Lower lobe of right lung (tissue), 2 donors: ENCODE measurements at regions not wholly inside any gene's neighbourhood (a gene's known extent, or its start where the extent isn't known, plus 50 kb on each side); places are given as distances from the start of the nearest gene placed in this dataset.

ENCODE experiments used
- ATAC-seq, 2 donors: fragments of 200-7000 bp; cut with Tn5 transposase; one replicate each; pipeline ENCODE4 v1.9.1; 2020 to 2022; ENCODE audit warnings: mild to moderate bottlenecking in 2 of 2, moderate library complexity in 2 of 2
- DNase-seq: peaks from one replicate; pipeline ENCODE4 v3.0.0-alpha.2; 2020
- H3K27ac ChIP-seq: fragments of 200-600 bp; one replicate; pipeline ENCODE4 v1.8.0; 2022
- H3K27me3 ChIP-seq: fragments of 200-600 bp; one replicate; pipeline ENCODE4 v1.8.0; 2022; ENCODE audit warnings: low read depth
- H3K36me3 ChIP-seq: fragments of 200-600 bp; one replicate; pipeline ENCODE4 v1.8.0; 2022; ENCODE audit warnings: mild to moderate bottlenecking
- H3K4me1 ChIP-seq: fragments of 200-600 bp; one replicate; pipeline ENCODE4 v1.8.0; 2022
- H3K4me3 ChIP-seq: fragments of 200-600 bp; one replicate; pipeline ENCODE4 v1.8.0; 2022; ENCODE audit warnings: mild to moderate bottlenecking
- H3K9me3 ChIP-seq: fragments of 200-600 bp; one replicate; pipeline ENCODE4 v1.8.0; 2022
- intact Hi-C: fragments of 100-400 bp; cut with DNase I; formaldehyde crosslinking; loops from one replicate; pipeline ENCODE4 v1.11.0; 2022
- TF ChIP-seq, protein P1 (sequence below): fragments of 200-600 bp; IDR thresholded peaks from one replicate; pipeline ENCODE4 v1.8.0; 2022; ENCODE audit warnings: antibody characterized with exemption, mild to moderate bottlenecking
- donor health status: DM: no; HTN: yes; CAD: no; lungs with severe emphysema.

DNA sequence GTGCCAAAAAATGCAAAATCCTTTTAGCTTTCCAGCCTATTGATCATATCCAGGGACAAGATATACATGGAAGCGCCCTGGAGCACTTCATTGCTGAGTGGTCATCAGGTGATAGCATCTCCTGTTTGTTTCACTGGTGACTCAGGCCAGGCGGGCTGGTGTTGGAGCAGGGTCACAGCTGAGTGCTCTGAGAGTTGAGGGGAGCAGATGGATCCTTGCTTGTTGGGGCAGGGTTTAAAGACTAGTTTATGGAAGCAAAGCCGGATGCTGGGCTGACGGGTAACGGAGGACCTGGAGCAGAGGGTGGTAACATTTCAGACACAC, 405.0 kb upstream of the TPM1 start:
- H3K9me3 ChIP-seq = no peaks in the 10 kb centered on the region
- no peak for ATAC-seq
- no peak for DNase-seq
- H3K27me3 ChIP-seq = no peaks in the 10 kb centered on the region
- H3K36me3 ChIP-seq = no peaks in the 10 kb centered on the region
- TF ChIP-seq, protein P1, sequence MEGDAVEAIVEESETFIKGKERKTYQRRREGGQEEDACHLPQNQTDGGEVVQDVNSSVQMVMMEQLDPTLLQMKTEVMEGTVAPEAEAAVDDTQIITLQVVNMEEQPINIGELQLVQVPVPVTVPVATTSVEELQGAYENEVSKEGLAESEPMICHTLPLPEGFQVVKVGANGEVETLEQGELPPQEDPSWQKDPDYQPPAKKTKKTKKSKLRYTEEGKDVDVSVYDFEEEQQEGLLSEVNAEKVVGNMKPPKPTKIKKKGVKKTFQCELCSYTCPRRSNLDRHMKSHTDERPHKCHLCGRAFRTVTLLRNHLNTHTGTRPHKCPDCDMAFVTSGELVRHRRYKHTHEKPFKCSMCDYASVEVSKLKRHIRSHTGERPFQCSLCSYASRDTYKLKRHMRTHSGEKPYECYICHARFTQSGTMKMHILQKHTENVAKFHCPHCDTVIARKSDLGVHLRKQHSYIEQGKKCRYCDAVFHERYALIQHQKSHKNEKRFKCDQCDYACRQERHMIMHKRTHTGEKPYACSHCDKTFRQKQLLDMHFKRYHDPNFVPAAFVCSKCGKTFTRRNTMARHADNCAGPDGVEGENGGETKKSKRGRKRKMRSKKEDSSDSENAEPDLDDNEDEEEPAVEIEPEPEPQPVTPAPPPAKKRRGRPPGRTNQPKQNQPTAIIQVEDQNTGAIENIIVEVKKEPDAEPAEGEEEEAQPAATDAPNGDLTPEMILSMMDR = no peak
- intact Hi-C loops = no loop called here
- no peak overlapping the region for H3K27ac ChIP-seq
- no peak overlapping the region for H3K4me3 ChIP-seq
- no peaks in the 10 kb centered on the region for H3K4me1 ChIP-seq

DNA sequence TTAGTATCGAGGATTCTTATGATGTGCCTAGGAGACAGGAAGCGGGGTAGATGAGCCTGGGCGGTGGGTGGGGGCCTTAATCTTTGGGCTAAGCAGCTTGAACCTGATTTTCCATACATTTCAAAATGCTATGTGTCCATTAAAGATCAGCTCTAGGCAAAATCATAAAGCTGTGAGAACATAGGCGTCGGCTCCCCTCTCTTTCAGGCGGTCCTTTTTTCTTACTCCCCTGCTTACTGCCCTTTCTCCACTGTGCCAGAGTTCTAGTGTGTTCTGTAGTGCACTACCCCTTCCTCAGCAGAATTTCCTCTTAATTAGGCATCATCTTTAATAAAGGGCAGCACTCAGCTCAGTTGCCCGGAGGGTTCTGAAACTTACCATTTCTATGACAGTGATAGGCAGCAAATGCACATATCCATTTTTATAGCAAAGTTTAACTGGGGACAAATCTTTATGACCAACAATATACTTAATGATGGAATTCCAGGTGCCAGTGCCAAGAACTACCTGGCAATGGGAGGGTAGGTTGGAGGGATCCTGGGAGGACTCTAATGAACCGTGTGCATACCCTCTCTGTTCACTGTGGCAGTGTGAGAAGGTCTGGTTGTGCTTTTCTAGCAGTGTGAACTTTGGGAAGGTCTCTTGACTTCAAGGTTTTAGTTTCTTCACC, 404.5 kb upstream of the TPM1 start:
- no peaks in the 10 kb centered on the region for H3K4me1 ChIP-seq
- H3K4me3 ChIP-seq = no peak overlapping the region
- ATAC-seq = no peak
- DNase-seq = no peak
- no peaks in the 10 kb centered on the region for H3K27me3 ChIP-seq
- no peaks in the 10 kb centered on the region for H3K36me3 ChIP-seq
- TF ChIP-seq, protein P1 = no peak
- no peak overlapping the region for H3K27ac ChIP-seq
- no peaks in the 10 kb centered on the region for H3K9me3 ChIP-seq
- intact Hi-C loops = no loop called here

DNA sequence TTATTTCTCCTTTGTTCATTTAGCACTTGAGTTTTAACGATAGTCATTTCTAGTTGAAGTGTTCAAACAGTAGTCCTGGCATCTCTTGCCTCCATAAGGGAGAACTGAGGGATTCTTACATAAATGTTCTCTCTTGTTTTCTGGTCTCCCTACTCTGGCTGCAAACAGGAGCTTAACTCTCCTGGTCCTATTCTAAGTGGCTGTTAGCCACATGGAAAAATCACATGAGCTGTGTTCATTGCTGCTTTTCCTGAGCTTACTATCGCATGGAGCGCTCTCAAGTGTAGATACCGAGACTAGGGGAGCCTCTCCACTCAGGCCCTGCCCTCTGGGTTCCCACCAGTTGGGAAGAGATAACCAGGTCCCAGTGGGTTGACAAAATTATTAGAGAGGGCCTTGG, 403.1 kb upstream of the TPM1 start:
- H3K36me3 ChIP-seq = no peaks in the 10 kb centered on the region
- ATAC-seq = no peak
- intact Hi-C loops = no loop called here
- TF ChIP-seq, protein P1 = no peak
- no peaks in the 10 kb centered on the region for H3K27me3 ChIP-seq
- H3K9me3 ChIP-seq = no peaks in the 10 kb centered on the region
- DNase-seq = no peak
- no peak overlapping the region for H3K4me3 ChIP-seq
- no peaks in the 10 kb centered on the region for H3K4me1 ChIP-seq
- no peak overlapping the region for H3K27ac ChIP-seq

DNA sequence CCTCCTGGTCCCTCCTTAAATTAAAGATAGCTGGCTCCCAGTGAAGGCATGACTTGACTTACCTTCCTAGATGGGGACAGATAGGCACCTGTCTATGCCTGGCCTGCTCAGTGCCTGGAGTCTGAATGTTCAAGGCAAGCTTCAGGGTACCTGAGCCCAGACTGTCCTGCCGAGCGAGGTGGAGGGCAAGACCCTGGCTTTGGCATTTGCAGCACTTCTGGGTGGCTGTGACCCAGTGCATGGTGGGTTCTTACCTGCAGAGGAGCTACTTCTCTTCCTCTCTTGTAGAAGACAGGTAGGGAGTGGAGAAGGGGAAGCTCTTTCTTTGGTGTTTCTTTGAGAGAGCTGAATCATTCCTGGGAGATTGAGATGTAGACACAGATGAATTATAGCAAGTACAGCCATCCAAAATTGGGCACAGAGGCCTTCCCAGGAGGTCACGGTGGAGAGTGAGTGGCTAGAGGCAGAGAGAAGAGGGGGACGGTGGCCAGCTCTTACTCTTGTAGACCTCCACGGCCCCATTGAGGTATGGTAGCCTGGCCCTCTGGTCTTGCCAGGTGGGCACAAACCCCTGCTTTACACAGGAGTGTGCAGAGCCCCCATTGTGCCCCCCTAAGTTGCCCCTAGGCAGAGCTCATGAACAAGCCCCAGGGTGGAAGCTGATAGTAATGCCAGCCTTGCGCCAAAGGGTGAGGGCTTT, 402.5 kb upstream of the TPM1 start:
- TF ChIP-seq, protein P1 = no peak
- H3K4me3 ChIP-seq = no peak overlapping the region
- no peaks in the 10 kb centered on the region for H3K36me3 ChIP-seq
- no peaks in the 10 kb centered on the region for H3K4me1 ChIP-seq
- no peaks in the 10 kb centered on the region for H3K27me3 ChIP-seq
- intact Hi-C loops = no loop called here
- H3K27ac ChIP-seq = no peak overlapping the region
- no peak for ATAC-seq
- DNase-seq = no peak
- H3K9me3 ChIP-seq = no peaks in the 10 kb centered on the region

DNA sequence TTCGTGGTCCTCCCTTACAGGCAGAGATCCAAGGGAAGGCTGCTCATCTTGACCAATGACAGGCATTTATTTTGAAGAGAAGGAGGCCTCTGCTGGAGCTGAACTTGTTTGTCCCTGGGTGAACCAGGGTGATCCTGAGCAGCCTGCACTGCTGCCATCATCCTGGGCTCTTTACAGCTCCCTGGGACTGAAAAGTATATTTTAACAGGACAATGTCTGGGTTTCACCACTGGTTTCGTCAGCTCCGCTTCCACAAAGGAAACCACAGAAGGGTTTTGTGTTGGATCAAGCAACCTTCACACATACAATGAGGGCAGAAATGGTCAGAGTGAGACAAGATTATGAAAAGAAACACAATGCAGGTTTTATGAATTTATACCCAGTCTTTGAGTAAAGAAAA, 400.7 kb upstream of the TPM1 start:
- intact Hi-C loops = no loop called here
- ATAC-seq = no peak

More for the DNA sequence above, 400.7 kb upstream of the TPM1 start:
- H3K27ac ChIP-seq = no peak overlapping the region
- H3K9me3 ChIP-seq = no peaks in the 10 kb centered on the region
- no peaks in the 10 kb centered on the region for H3K4me1 ChIP-seq
- TF ChIP-seq, protein P1 = no peak
- no peak overlapping the region for H3K4me3 ChIP-seq
- no peak for DNase-seq
- no peaks in the 10 kb centered on the region for H3K27me3 ChIP-seq
- H3K36me3 ChIP-seq = no peaks in the 10 kb centered on the region
